Activated effector memory CD4-positive, alpha-beta T cell treated with Interleukin-2 at 50 U/mL for 16 hours (primary cell): ENCODE measurements at regions not wholly inside any gene's neighbourhood (a gene's known extent, or its start where the extent isn't known, plus 50 kb on each side); places are given as distances from the start of the nearest gene placed in this dataset.
"Not testable (repeated sequence)": the region's sequence is repeated elsewhere in the genome, so short reads cannot be mapped to it uniquely, and the experiment has no call there.

ENCODE experiments used
- DNase-seq: peaks from one replicate; pipeline ENCODE4 v3.0.0-alpha.2; 2020

DNA sequence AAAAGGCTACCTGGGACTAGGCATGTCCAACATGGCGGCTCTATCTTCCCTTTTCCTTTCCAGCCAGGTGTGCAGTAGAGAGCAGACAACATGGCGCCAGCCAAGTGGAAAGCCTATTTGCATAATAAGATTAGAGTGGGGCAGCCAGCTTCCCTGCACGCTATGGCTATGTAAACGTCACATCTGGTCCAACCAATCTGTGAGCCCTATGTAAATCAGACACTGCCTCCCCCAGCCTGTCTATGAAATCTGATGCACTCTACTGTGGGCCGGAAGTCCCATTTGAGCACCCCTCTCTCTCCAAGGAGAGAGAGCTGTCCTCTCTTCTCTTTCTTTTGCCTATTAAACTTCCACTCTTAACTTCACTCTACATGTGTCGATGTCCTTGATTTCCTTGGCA is 984.9 kb upstream of the AUTS2 start:
- DNase-seq: no peak

DNA sequence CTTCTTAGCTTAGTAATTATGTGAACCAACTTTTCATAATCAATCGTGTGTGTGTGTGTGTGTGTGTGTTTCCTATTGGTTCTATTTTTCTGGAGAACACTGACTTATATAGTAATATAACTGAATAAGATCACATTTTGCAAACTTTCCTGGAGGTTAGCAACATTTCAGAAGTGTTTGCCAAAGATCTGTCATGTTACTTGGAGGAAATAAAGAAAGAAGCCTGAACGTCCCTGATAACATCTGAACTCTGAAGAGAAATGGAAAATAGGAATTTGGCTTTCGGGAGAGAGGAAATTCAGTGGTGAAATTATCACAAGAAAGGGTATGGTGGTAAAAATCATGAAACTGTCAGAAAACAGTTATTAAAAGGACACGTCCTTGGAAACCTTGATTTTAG is 984.4 kb upstream of the AUTS2 start:
- no peak for DNase-seq

DNA sequence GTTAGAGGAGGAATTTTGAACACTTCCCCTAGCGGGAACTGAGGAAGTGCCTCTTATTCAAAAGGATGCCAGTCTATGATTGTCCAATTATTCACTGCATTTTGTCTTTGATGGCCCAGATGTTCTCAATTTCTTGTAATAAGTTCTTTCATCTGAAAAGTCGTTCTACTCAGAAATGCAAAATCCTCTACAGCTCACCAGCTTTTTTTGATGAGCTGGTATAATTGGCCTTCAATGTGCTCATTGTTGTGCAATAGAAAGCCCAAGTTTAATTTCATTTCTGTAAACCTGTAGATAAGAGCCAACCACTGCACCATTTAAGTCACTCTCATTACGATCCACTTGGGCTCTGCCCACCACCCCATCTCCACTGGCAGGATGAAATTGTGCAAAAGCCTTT is 978.7 kb upstream of the AUTS2 start:
- DNase-seq: no peak

DNA sequence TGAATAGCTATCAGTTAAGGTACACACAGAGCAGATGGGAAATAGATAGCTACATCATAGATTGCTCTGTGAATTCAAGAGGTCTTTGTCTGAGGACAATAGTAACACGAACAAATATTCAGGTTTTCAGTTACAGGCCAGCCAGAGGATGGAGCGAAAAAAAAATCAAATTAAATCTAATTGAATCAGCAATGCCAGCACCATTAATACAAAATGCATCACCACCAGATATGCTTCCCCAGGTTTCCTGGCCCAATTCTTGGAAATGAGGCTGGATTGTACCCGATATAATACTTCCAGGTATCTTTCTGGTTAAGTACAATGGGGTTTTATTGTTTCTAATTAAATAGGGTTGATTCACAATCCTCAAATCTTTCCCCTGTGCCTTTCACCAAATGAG is 975.8 kb upstream of the AUTS2 start:
- DNase-seq: no peak

DNA sequence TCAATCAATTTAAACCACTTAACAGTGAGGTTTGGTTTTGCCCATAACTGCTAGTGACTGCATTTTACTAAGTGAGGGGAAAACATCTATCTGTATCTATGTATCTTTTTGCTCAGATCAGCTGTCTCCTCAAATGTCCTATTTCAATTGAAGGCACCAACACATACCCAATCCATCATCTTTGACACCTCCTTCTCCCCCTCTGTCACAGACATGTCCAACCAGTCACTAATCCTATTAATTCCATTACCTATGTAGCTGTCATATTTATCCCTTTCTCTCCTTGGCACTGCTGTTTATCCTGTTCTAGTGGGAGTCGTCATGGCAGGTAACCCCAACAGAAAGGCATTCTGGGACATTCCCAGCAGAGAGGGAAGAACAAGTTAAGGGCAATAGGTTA is 975.2 kb upstream of the AUTS2 start:
- DNase-seq: no peak

DNA sequence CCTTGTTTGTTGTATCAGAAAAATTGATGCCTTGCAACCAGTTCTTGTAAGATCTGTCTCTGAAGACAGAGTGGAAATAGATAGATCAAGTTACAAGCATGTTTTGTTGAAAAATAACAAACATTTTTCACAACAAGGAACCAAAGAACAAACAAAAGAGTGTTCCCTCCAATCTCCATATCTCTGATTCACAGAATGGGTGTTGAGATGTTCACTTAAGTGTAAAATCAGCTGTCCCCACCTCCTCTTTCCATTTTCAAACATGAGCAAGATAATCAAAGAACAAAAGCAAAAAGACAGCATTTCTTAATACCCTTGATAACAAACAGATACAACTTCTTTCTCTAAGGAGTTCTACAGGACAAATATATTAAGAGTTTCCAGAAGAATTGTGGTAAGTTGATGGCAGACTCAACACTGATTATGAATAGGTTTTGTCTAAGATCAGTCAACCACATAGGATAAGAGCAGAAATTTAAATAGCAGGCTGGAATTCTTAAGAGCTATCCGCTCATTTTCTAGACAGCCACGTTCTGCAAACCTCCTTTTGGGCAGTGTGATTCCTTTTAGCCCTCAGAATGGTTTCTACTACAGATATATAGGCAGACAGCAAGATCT is 970.9 kb upstream of the AUTS2 start:
- DNase-seq: no peak

DNA sequence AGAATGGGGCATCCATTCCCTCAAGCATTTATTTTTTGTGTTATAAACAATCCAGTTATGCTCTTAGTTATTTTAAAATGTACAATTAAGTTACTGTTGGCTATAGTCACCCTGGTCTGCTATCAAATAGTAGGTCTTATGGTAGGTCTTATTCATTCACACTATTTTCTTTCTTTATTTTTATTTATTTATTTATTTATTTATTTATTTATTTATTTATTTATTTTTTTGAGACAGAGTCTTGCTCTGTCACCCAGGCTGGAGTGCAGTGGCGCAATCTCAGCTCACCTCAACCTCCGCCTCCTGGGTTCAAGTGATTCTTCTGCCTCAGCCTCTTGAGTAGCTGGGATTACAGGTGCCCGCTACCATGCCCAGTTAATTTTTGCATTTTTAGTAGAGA is 967.4 kb upstream of the AUTS2 start:
- not testable (repeated sequence) for DNase-seq

DNA sequence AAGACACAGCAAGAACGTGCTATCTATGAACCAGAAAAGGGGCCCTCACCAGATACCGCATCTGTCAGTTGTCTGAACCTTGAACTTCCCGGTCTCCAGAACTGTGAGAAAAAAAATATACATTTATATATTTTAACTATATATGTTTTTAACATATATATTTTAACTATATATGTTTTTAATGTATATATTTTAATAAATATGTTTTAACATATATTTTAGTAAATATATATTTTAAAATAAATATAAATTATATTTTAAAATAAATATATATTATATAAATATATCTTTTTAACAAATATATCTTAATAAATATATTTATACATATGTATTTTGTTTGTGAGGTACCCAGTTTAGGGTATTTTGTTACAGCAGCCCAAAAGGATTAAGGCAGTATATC is 958.2 kb upstream of the AUTS2 start:
- DNase-seq: no peak

DNA sequence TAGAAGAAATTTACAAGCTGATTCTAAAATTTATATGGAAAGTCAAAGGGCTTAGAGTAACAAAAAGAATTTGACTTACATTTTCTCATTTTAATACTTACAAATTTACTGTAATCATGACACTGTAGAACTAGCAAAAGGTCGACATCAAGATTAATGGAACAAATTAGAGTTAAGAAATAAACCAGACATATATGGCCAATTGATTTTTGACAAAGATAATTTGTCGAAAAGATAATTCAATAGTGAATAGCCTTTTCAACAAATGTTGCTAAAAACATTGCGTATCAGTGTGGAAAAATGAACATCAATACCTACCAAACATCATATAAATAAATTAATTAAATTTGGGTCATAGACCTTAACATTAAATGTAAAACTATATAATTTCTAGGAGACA is 955.5 kb upstream of the AUTS2 start:
- DNase-seq: no peak

DNA sequence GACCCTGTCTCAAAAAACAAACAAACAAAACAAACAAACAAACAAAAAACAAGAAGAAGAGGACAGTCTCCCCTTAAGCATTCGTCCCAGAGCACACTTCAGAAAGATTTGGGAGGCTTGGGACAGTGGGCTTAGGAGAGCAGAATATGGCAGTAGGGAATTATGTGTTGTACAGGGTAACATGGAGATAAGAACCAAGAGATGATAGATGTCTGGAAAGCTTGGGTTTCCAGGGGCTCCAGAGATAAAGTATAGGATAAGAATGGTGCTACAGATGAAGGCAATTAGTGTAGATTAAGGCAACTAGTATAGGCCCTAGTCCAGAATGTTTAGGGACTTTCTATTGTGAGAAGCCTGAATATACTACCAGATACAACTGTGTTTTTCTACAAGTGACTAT is 934.9 kb upstream of the AUTS2 start:
- no peak for DNase-seq

DNA sequence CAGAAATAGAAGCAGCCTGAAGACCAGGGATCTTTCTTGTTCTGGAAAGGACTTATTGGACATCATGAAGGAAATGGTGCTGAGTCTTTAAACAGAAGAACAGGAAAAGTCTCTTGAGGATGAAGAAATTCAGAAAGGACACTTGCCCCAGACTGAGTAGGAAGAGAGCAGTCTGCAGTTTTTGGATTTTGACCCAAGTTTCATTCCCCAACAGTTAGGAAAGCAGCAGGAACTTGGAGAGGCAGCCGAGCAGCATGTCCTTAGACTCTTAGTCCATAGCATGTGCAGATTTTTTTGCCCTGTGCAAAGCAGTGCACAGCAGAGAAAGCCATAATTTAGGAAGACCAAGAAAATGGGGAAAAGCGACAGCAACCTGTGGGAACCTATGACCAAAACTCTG is 927.2 kb upstream of the AUTS2 start:
- DNase-seq: no peak

DNA sequence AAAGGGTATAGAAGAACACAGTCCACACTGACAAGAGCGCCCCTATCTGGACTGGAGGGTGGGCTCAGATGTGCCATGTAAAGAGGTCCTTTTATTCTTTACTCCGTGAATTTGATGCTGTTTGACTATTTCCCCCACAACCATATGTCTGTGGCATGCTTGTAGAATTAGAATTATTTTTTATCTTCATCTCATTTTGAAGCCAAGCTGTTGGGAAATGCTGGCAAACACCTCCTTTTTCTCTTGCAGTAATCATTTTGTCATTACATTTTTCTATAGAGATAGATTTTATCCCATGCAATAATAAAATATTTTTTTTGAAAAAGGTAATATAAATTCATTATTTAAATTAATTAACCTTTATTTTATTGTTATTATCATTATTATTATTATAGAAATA is 926.6 kb upstream of the AUTS2 start:
- no peak for DNase-seq

DNA sequence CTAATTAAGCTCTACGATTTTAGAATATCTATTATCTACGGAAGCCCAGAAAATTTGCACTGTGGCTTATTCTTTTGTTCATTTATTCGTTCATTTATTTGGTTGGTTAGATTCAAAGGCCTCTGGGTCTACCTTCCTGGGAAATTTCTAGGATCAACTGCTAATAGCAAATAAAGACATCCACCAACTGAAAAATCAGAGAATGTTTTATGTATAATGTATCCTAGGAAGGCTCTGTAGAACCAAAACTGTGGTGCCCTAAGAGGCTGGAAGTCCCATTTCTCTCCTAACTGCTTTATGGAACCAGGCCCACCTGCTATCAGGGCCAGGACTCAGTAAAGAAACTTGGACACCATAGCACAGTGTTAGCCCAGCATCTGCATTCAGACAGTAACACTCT is 923.4 kb upstream of the AUTS2 start:
- DNase-seq: no peak

DNA sequence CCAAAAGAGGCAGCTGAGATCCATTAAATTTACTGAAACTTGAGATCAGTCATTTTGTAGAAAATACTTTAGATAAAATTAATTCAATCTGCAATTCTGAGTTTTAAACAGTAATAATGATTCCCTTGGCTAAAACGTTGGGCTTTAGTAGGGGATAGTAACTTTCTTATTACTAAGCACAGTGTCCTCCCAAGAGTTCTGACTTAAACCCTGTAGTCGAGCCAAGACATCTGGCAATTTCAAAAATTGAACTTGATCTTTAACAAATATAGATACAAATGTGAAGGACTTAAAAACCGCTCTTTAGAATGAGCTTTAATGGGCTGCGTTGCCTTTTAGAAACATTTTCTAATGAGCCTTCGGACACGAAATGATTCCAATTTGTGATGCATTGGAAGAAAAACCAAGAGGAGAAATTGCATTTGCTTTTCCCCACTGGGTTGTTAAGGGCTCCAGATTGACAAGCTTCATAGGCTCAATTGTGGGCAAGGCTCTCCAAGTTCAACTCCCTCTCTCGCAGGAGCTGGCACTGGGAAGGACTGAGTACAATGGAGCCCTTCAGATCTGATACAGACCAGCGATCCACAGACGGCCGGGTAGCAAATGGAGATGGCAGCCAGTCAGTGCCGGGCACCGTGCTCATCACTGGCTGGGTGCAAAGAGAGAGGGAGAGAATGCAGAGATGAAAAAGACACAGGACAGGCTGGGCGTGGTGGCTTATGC is 921.3 kb upstream of the AUTS2 start:
- no peak for DNase-seq

DNA sequence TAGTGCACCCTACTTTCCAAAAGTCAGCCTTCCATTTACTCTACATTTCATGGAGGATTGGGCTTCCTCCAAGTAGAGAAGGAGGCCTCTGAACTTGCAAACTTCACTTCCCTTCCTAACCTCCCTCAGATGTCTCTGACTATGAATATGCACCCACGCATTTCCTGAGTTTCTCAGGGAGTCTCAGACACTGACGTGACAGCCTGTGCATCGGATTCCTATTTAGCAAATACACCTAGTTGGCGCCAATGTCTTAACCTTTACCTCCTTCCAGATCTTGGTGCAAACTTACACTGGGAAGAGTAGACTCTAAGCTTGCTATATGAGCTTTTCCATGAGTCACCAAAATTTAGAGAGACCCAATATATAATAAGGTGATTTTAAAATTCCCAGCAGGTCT is 920.1 kb upstream of the AUTS2 start:
- no peak for DNase-seq

DNA sequence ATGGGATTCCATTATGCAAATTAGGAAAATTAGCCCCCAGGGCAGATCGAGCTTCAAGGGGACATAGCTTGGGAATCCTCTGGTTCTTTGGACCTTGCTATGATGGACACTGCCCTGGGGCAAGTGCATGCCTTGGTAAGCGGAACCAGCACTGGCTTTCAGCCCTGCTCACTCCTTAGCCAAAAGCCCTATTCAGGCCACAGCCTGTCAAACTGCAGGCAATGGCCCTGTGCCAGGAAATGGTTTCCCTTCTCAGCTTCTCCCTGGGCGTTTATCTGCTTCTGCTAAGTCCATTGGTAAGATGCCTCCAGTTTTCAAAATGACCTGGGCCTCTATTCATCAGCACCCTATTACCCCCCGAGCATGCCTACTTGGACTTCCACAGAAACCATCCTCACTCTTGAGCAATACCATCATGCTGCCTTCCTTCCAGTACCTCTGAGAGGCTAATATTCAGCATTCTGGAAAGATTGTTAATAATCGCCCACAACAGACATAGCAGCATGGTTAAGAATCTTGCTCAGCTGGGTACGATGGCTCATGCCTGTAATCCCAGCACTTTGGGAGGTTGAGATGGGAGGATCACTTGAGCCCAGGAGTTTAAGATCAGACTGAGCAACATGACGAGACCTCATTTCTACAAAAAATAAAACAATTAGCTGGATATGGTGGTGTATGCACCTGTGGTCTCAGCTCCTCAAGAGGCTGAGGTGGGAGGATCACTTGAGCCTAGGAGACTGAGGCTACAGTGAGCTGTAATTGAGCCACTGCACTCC is 918.6 kb upstream of the AUTS2 start:
- no peak for DNase-seq

DNA sequence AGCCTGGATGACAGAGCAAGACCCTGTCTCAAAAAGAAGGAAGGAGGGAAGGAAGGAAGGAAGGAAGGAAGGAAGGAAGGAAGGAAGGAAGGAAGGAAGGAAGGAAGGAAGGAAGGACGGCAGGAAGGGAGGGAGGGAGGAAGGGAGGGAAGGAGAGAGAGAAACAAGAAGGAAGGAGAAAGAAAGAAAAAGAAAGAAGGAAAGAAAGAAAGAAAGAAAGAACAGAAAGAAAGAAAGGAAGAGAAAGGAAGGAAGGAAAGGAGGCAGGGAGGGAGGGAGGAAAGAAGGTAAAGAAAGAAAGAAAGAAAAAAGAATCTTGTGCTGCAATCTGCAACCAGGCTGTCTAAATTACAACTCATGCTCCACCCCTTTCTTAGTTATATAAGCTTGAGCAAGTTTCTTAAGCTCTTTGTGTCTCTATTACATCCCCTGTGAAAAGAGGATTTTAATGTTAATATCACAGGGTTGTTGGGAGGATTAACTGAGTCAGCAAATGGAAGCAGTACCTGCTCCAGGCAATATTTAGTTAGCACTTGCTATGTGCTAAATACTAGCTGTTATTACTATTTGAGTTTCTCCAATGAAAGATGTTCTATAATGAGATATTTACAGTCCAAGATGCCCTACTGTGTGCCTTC is 917.9 kb upstream of the AUTS2 start:
- no peak for DNase-seq

DNA sequence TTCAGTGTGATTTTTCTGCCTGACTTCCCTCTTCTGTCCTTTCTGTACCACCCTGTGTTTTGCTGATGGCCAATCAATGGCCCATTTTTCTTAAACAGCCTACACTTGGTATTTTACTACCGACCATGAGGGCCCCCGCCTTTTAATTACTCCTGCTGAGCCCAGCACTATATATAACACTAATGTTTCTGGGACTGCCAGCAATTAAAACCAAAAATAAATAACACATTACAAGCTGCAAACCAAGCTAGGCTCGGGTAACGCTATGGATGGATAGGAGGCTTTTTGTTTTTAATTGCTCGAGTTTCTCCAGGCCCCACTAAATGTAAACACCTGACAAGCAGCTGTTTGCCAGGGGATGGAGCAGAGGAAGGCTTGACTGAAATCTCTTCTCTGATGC is 915.4 kb upstream of the AUTS2 start:
- DNase-seq: no peak

DNA sequence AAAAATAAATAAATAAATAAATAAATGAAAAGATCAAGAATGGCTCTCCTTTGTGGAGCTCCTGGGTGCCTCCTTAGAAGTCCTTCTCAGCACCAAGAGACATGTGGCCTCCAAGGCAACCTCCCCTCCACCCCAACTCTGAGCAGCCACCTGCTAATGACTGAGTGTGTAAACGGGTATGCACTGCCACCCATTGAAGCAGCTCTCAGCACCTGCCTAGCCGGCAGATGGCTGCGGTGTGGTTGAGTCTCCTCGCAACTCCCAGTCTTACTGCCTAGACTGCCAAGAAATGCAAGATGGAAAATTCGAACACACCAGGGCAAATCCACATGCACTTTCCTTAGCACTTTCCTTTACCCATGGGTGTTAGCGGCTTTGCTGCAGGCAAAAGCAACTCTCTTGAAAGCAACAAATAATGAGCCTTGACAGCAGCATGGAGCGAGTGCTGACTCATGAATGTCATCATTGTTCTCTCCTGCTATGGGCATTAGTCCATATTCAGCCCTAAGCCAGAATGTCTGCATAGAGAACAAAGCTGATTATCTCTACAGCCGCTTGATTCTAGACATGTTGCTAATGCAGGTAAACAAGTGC is 913.9 kb upstream of the AUTS2 start:
- DNase-seq: no peak

DNA sequence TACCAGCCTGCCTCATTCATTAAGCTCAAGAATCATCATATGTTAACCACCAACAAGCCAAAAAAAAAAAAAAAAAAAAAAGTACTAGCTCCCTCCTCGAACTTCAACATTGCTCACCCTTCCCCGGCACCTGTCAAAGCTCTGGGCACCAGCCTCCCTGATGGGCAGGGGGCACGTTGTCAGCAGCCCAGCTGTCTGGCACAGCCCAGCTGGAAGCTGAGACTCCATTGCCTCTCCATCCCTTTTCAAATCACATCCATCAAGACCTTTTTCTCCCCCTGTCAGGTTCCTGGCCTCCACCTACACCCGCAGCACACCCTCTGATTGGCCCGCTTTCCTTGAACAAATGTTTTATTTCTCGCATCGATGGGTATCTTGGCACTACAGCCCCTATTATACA is 913.3 kb upstream of the AUTS2 start:
- DNase-seq: no peak

DNA sequence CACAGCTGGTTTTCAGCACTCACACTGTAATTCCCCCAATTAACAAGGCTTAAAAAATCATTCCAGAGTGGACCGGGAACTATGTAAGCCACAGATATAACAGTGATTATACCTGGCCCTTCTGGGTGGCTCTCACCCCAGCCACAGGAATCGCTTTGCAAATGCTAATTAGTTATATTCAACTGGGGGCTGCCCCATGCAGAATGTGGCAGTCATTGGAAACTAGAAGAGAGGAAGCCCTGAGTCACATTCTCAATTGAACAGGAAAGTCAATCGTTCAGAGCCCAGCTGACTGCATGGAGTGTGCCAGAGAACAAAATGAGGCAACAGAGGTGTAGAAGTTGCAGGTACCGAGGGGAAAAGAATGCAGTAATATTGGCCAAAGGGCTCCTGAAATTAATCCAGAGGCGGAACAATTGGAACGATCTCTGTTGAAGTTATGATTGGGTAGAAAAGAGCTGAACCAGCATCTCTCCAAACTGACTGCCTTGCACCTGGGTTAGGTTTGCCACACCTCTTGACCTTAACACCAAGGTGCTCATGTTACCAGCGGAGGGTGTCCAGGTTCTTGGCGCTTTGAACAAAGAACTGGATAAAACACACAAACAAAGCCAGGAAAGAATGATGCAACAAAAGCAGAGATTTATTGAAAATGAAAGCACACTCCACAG is 909.7 kb upstream of the AUTS2 start:
- no peak for DNase-seq

DNA sequence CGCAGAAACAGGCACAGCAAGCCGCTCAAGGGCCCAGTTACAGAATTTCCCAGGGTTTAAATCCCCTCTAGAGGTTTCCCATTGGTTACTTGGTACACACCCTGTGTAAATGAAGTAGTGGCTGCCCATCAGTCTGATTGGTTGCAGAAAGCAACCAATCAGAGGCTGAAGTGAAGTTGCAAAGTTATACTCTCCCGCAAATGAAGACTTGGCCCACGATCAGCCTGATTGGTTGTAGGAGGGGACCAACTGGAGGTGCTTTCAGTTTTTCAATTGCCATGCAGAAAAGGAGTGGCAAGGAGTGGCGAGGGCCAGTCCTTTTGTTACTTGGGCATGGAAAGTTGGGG is 909.2 kb upstream of the AUTS2 start:
- no peak for DNase-seq
